B cell (primary cell): ENCODE measurements at regions not wholly inside any gene's neighbourhood (a gene's known extent, or its start where the extent isn't known, plus 50 kb on each side); places are given as distances from the start of the nearest gene placed in this dataset.

Experiments used
- ATAC-seq: fragments of 200-7000 bp; cut with Tn5 transposase; one replicate; pipeline ENCODE4 v1.10.0; 2021; ENCODE audit warnings: low read depth, mild to moderate bottlenecking, moderate number of reproducible peaks, moderate library complexity
- CTCF ChIA-PET: fragments of 350-600 bp; sonication (Branson Sonifier 250); formaldehyde crosslinking; loops from one replicate; lab custom pipeline; 2021; ENCODE audit warnings: antibody characterized with exemption, inconsistent platforms; lab: Charles Lee
- POLR2A ChIA-PET: fragments of 350-600 bp; sonication (Branson Sonifier 250); formaldehyde crosslinking; loops from one replicate; lab custom pipeline; 2021; ENCODE audit warnings: antibody characterized with exemption; lab: Charles Lee
- DNase-seq: peaks from one replicate; pipeline ENCODE4 v3.0.0; 2013
- H2AFZ ChIP-seq: 2 replicates; pipeline ENCODE4 v1.6.1; 2012; ENCODE audit warnings: mild to moderate bottlenecking, low read depth, low read length; ENCODE audit not compliant: insufficient read depth, poor library complexity, severe bottlenecking
- H3K27ac ChIP-seq, 2 donors: 1 replicate in 1 of 2; 2 replicates in 1 of 2; pipeline ENCODE4 v1.5.1; 2012 to 2013; ENCODE audit warnings: low read length in 2 of 2, mild to moderate bottlenecking in 2 of 2, moderate library complexity in 1 of 2
- H3K27me3 ChIP-seq, 4 experiments: fragments of 200-600 bp in 1 of 4; sonication (generic) in 1 of 4; replicated peaks in 1 of 4; 1 replicate in 2 of 4; 2 replicates in 2 of 4; pipeline versions ENCODE4 v1.6.1 to v1.7.0; 2013 to 2016; ENCODE audit warnings: low read length in 3 of 4, mild to moderate bottlenecking in 2 of 4, mixed read lengths in 1 of 4, moderate library complexity in 1 of 4; ENCODE audit not compliant: insufficient read depth in 4 of 4, control insufficient read depth in 3 of 4; ENCODE audit errors: control extremely low read depth in 1 of 4
- H3K36me3 ChIP-seq, 2 experiments: replicated peaks in 1 of 2; 1 replicate in 1 of 2; 2 replicates in 1 of 2; pipeline versions ENCODE4 v1.6.1 to v1.7.1; 2013; ENCODE audit warnings: low read length in 1 of 2; ENCODE audit not compliant: insufficient read depth in 2 of 2, control insufficient read depth in 1 of 2; ENCODE audit errors: control extremely low read depth in 1 of 2, extremely low read depth in 1 of 2
- H3K4me1 ChIP-seq, 2 donors: fragments of 200-600 bp in 1 of 2; sonication (generic) in 1 of 2; 1 replicate in 1 of 2; 2 replicates in 1 of 2; pipeline versions ENCODE4 v1.5.1 to v1.6.1; 2013 to 2017; ENCODE audit warnings: low read length in 2 of 2; ENCODE audit not compliant: control insufficient read depth in 2 of 2, insufficient read depth in 2 of 2
- H3K4me2 ChIP-seq: replicated peaks from 2 replicates; pipeline ENCODE3; 2012; ENCODE audit warnings: mild to moderate bottlenecking, low read depth, low read length; ENCODE audit not compliant: poor library complexity, severe bottlenecking
- H3K4me3 ChIP-seq, 5 experiments: fragments of 200-600 bp in 1 of 5; sonication (generic) in 1 of 5; 1 replicate in 3 of 5; 2 replicates in 2 of 5; pipeline versions ENCODE4 v1.5.1 to v1.7.0; 2011 to 2016; ENCODE audit warnings: low read length in 4 of 5, mild to moderate bottlenecking in 4 of 5, low read depth in 2 of 5, control low read depth in 1 of 5, moderate library complexity in 1 of 5; ENCODE audit not compliant: insufficient read depth in 1 of 5; ENCODE audit errors: control extremely low read depth in 1 of 5, extremely low read depth in 1 of 5
- H3K79me2 ChIP-seq: fragments of 200-600 bp; sonication (generic); one replicate; pipeline ENCODE4 v1.6.0; 2016; ENCODE audit warnings: low read length; ENCODE audit not compliant: control insufficient read depth, insufficient read depth
- H3K9ac ChIP-seq: fragments of 200-600 bp; sonication (generic); 2 replicates; pipeline ENCODE4 v1.6.1; 2017; ENCODE audit warnings: mild to moderate bottlenecking, low read length, moderate library complexity
- H3K9me3 ChIP-seq, 3 donors: one replicate each; pipeline versions ENCODE4 v1.6.1 to v1.7.1; 2013; ENCODE audit warnings: low read length in 2 of 3; ENCODE audit not compliant: control insufficient read depth in 2 of 3, insufficient read depth in 1 of 3; ENCODE audit errors: control extremely low read depth in 1 of 3
- H4K20me1 ChIP-seq: 2 replicates; pipeline ENCODE4 v1.6.0; 2012; ENCODE audit warnings: mild to moderate bottlenecking, low read length; ENCODE audit not compliant: insufficient read depth, control insufficient read depth, poor library complexity, severe bottlenecking
- H3K27ac Mint-ChIP-seq: one replicate; pipeline ENCODE4 v1.8.0; 2021; ENCODE audit warnings: mixed read lengths
- H3K27me3 Mint-ChIP-seq: one replicate; pipeline ENCODE4 v1.8.0; 2021; ENCODE audit warnings: mixed read lengths
- H3K4me1 Mint-ChIP-seq: one replicate; pipeline ENCODE4 v1.8.0; 2021; ENCODE audit warnings: mixed read lengths
- H3K4me3 Mint-ChIP-seq: one replicate; pipeline ENCODE4 v1.8.0; 2021; ENCODE audit warnings: mixed read lengths
- H3K9me3 Mint-ChIP-seq: one replicate; pipeline ENCODE4 v1.8.0; 2022; ENCODE audit warnings: mixed read lengths; ENCODE audit not compliant: insufficient read depth
- EZH2 ChIP-seq: IDR thresholded peaks from 2 replicates; pipeline ENCODE4 v1.6.1; 2012; ENCODE audit warnings: borderline replicate concordance, low read depth, mild to moderate bottlenecking, moderate library complexity, low read length; ENCODE audit not compliant: insufficient read depth, poor library complexity, severe bottlenecking
- intact Hi-C: fragments of 100-400 bp; cut with micrococcal nuclease; formaldehyde crosslinking; loops from one replicate; pipeline ENCODE4 v1.10.0; 2022
- TF ChIP-seq, protein P1 (sequence below): fragments of 200-600 bp; IDR thresholded peaks from one replicate; pipeline ENCODE4 v1.8.0; 2022; ENCODE audit warnings: antibody characterized with exemption, mild to moderate bottlenecking

DNA sequence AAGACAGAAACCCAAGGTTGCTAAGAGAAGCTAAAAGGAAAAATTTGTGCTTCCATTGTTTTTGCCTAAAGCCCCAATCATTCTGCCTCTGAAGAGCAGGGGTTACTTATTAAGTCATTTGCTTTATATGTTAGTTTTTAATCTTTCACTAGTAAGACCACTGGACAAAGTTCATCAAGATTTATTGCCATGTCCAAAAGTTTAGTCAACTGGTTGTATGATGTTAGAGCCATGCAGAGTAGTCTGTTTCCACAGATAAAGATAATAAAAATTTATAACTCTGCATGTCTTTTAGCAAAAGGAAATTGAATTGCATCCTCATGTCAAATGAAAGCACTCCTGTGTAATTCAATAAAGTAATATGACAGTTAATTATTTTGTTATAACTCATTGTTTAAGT lies 75.8 kb upstream of the PRKG2 start:
- Histone ChIP-seq H4K20me1 (no peaks in the 10 kb centered on the region), H3K36me3 (no peaks in the 10 kb centered on the region), H3K9me3 (no peaks in the 10 kb centered on the region), H3K4me2 (no peak overlapping the region), H3K9ac (no peak overlapping the region), H3K27ac (no peak overlapping the region), H2AFZ (no peak overlapping the region), H3K27me3 (no peaks in the 10 kb centered on the region), H3K4me3 (no peak overlapping the region), H3K4me1 (no peaks in the 10 kb centered on the region), H3K79me2 (no peaks in the 10 kb centered on the region)
- Mint-ChIP-seq H3K9me3 (no peaks in the 10 kb centered on the region), H3K27me3 (peaks cover 6% of the 10 kb centered on the region), H3K4me3 (no peak overlapping the region), H3K27ac (no peak overlapping the region), H3K4me1 (no peaks in the 10 kb centered on the region)
- TF ChIP-seq, protein P1, sequence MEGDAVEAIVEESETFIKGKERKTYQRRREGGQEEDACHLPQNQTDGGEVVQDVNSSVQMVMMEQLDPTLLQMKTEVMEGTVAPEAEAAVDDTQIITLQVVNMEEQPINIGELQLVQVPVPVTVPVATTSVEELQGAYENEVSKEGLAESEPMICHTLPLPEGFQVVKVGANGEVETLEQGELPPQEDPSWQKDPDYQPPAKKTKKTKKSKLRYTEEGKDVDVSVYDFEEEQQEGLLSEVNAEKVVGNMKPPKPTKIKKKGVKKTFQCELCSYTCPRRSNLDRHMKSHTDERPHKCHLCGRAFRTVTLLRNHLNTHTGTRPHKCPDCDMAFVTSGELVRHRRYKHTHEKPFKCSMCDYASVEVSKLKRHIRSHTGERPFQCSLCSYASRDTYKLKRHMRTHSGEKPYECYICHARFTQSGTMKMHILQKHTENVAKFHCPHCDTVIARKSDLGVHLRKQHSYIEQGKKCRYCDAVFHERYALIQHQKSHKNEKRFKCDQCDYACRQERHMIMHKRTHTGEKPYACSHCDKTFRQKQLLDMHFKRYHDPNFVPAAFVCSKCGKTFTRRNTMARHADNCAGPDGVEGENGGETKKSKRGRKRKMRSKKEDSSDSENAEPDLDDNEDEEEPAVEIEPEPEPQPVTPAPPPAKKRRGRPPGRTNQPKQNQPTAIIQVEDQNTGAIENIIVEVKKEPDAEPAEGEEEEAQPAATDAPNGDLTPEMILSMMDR = no peak
- TF ChIP-seq EZH2 = no peak
- intact Hi-C loops = no loop called here
- DNase-seq (no peak), ATAC-seq (no peak)
- POLR2A ChIA-PET = no interaction called here
- CTCF ChIA-PET = no interaction called here

DNA sequence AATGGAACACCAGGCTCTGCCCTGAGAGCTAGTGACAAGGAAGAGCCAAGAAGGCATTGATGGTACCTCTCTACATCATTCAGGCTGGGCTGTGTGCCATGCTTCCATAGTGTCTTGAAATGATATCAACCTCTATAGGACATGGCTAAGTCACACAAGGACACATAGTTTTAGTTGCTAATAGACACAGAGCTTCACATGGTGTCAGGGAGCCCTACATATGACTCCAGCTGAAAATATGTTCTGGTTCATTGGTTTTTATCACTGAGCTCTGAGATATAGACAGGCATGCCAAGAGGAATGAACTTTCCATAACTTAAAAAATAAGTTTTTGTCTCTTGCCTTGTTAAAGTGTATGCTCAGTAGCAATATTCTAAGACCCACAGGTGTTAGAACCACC lies 72.1 kb upstream of the PRKG2 start:
- Histone ChIP-seq H3K4me3 (no peak overlapping the region), H3K9me3 (no peaks in the 10 kb centered on the region), H3K79me2 (no peaks in the 10 kb centered on the region), H3K27me3 (peaks cover 0 to 3% (median 0%) of the 10 kb centered on the region in 4 experiments), H3K9ac (no peak overlapping the region), H3K4me2 (no peak overlapping the region), H4K20me1 (no peaks in the 10 kb centered on the region), H3K4me1 (no peaks in the 10 kb centered on the region), H3K27ac (no peak overlapping the region), H3K36me3 (no peaks in the 10 kb centered on the region), H2AFZ (no peak overlapping the region)
- Mint-ChIP-seq H3K27ac (no peak overlapping the region), H3K4me1 (no peaks in the 10 kb centered on the region), H3K27me3 (peaks cover 7% of the 10 kb centered on the region), H3K4me3 (no peak overlapping the region), H3K9me3 (no peaks in the 10 kb centered on the region)
- TF ChIP-seq, protein P1 = no peak
- TF ChIP-seq EZH2 = no peak
- ChIA-PET POLR2A (no interaction called here), CTCF (no interaction called here)
- intact Hi-C loops = no loop called here
- ATAC-seq (no peak), DNase-seq (no peak)
